Ishikawa (cell line): ENCODE measurements at regions not wholly inside any gene's neighbourhood (a gene's known extent, or its start where the extent isn't known, plus 50 kb on each side); places are given as distances from the start of the nearest gene placed in this dataset.

Experiments used
- CEBPB ChIP-seq: IDR thresholded peaks from 2 replicates; pipeline ENCODE4 v1.6.1; 2012
- EP300 ChIP-seq: IDR thresholded peaks from 2 replicates; pipeline ENCODE4 v1.6.1; 2012; ENCODE audit warnings: borderline replicate concordance
- MAX ChIP-seq: IDR thresholded peaks from 2 replicates; pipeline ENCODE4 v1.6.1; 2012
- RAD21 ChIP-seq: IDR thresholded peaks from 2 replicates; pipeline ENCODE4 v1.6.1; 2012; ENCODE audit warnings: low read depth
- REST ChIP-seq: IDR thresholded peaks from 2 replicates; pipeline ENCODE4 v1.6.1; 2012; ENCODE audit warnings: low read depth, mild to moderate bottlenecking
- TAF1 ChIP-seq: IDR thresholded peaks from 2 replicates; pipeline ENCODE4 v1.6.1; 2012; ENCODE audit warnings: low read depth, mild to moderate bottlenecking
- TCF12 ChIP-seq: IDR thresholded peaks from 2 replicates; pipeline ENCODE4 v1.6.1; 2012; ENCODE audit warnings: low read depth
- TEAD4 ChIP-seq: IDR thresholded peaks from 2 replicates; pipeline ENCODE4 v1.6.1; 2012
- USF1 ChIP-seq: IDR thresholded peaks from 2 replicates; pipeline ENCODE4 v1.6.1; 2012
- YY1 ChIP-seq: IDR thresholded peaks from 2 replicates; pipeline ENCODE4 v1.6.1; 2012; ENCODE audit warnings: low read depth

GRCh38 chr1:185546029-185546428 lies 188.2 kb upstream of the HMCN1 start:
- no peak for TF ChIP-seq EP300
- no peak for TF ChIP-seq REST
- no peak for TF ChIP-seq MAX
- TF ChIP-seq USF1, result no peak
- no peak for TF ChIP-seq YY1
- TF ChIP-seq TAF1, result no peak
- no peak for TF ChIP-seq RAD21
- no peak for TF ChIP-seq CEBPB
- no peak for TF ChIP-seq TEAD4
- TF ChIP-seq TCF12, result no peak
